ACHN (cell line): ENCODE measurements at regions not wholly inside any gene's neighbourhood (a gene's known extent, or its start where the extent isn't known, plus 50 kb on each side); places are given as distances from the start of the nearest gene placed in this dataset.

Source experiments
- DNase-seq: peaks from one replicate; pipeline ENCODE4 v3.0.0-alpha.2; 2015
- in situ Hi-C: cut with HindIII; loops from 2 replicates; pipeline ENCODE4 v1.10.0; 2017; ENCODE audit warnings: low sequenced_read_pairs, low pct_ligation_motif_present, low pct_unique_long_range_greater_than_20kb

DNA sequence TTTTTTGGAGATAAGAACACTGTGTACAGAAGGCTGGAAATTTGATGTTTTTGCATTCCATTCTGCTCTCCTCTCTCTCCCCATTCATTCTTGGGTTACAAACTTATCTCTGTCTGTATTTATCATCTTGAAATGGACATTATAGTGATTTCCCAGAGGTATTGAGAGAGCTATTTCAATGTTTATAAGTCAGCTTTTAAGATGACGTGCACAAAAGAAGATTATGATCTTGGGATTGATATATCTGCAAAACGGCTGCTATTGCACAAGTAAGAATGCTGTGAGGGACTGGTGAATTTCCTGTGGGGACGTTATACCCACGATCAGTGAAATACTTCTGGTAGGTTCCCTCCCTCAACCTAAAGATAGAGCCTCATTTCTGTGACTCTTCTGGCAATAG, 61.0 kb upstream of the DTNA start:
- no peak for DNase-seq
- in situ Hi-C loops, result no loop called here

DNA sequence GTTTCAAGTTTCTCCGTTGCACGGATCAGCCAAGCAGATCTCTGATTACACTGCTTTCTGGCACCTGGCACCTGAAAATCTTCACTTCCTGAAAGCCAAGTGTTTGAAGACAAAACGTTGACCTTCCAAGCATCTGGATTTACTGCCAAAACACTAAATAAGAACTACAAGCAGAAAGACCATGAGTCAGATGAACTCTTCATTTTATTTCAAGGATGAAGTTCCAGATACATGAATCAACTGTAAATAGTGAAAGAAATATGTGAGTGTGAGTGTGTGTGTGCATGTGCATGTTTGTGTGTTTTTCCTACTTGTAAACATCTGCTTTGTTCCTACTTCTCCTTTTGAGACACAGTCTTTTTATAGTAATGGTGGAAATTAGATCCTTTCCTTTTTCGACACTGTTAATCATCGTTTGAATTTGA, 60.0 kb upstream of the DTNA start:
- no peak for DNase-seq
- in situ Hi-C loops, result no loop called here

DNA sequence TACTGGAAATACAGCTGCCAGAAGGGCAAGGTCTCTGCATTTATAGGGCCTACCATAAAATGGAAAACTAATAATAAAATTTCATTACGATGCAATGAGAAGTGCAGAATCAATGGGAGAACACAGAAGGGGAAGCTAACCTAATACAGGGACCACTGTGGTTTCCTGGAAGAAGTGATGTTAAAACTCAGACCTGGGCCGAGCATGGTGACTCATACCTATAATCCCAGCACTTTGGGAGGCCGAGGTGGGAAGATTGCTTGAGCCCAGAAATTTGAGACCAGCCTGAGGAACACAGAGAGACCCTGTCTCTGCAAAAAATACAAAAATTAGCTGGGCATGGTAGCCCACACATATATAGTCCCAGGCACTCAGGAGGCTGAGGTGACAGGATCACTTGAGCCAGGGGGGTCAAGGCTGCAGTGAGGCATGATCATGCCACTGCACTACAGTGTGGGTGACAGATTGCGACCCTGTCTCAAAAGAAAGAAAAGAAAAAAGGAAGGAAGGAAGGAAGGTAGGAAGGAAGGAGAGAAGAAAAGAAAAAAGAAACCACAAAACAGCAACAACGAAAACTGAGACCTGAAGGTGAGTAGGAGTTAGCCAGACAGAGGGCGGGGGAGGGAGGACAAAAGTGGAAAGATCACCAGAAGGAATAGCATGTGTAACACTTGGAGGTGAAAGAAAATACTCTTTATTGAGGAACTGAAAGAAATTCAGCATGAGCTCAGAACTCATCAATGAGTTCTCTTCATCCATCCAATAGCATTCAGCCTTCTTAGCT, 58.3 kb upstream of the DTNA start:
- DNase-seq, result no peak
- in situ Hi-C loops, result no loop called here

DNA sequence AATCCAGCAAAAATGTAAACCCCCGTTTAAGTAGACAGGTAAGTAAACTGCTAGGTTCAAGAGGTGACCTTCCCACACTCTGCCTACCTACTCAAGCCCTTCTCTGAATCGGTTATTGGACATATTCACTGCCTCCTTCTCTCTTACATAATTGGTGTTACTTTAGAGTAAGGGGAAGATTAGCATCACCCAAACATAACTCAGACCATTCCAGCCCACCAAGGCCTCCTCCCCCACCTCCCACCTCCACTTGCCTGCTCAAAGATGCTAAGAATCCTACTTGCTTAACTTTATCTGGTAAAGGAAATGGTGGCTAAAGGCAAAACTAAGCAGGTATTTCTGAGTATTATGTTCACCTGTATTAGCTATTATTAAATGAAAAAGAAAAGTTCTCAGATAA, 55.0 kb upstream of the DTNA start:
- in situ Hi-C loops, result no loop called here
- no peak for DNase-seq

DNA sequence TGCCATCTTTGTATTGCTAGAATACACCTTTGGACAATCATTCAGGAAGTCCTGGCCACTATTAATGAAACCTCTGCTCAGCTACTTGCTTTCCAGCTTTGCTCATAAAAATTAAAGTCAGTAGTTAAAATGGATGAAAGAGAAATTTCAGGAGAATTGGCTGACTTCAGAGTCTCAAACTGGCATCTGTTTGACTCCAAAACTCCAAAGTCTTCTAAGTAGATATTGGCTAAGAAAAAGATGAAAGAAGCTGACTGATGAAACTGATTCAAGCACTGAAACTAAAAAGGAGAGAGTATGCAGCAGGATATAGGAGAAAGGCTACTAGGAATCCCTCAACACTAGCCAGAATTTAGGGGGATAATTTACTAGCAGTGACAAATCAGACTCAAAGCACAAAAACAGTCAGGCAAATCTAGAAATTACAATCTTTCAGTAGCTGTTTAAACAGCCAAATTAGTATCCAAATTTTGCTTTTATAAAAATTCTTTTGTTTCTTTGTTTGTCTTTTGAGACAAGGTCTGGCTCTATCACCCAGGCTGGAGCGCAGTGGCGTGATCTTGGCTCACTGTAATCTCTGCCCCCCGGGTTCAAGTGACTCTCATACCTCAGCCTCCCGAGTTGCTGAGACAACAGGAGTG, 52.1 kb upstream of the DTNA start:
- DNase-seq, result no peak
- in situ Hi-C loops, result no loop called here

DNA sequence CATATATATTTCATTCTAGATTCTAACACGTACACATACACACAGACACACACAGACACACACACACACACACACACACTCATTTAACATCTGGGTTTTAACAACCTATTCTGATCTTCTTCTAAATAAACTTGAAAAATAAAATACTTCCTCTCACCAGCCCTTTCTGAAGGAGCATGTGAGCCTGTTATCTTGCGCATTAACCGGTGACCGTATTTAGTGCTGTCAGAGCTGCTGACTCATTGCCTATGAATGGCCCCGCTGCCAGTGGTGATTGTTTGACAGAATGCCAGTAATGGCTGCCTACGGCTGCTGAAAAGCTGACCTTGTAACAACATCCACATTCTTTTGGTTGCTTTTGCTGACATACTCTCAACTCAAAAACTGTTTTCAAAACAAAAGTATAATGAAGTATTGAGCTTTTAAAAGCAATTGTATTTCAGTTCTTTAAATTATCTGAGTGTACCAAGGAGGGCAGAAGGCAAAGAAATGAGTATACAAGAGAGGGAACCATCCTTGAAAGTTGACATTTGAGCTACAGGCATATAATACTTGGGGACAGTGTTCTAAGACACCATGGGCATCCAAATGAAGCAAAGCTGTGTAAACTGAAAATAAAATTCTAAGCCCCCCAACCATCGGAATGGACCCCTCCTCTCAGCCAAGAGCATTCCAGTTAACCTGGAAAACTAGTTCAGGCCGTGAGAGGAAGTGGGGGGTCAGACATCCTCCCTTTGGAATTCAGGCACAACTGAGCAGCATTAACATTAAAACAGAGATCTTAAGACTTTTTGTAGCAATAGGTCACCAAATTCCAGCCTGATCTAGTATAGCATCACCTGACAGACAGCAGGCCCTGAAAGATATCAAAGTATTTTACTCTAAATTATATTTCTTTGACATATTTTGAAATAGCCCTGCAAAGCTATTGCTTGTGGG, 50.2 kb upstream of the DTNA start:
- in situ Hi-C loops, result no loop called here
- DNase-seq, result peak; percentile 90
